Keratinocyte (primary cell): ENCODE measurements at regions not wholly inside any gene's neighbourhood (a gene's known extent, or its start where the extent isn't known, plus 50 kb on each side); places are given as distances from the start of the nearest gene placed in this dataset.
"Not testable (repeated sequence)": the region's sequence is repeated elsewhere in the genome, so short reads cannot be mapped to it uniquely, and the experiment has no call there.

Source experiments
- EZH2 ChIP-seq: IDR thresholded peaks from one replicate; pipeline ENCODE4 v1.6.1; 2012; ENCODE audit warnings: inconsistent platforms, mild to moderate bottlenecking, low read length, moderate library complexity
- TF ChIP-seq, protein P1 (sequence below), 3 experiments: IDR thresholded peaks in 1 of 3; conservative IDR thresholded peaks in 1 of 3; optimal IDR thresholded peaks in 1 of 3; 2 replicates in 2 of 3; 3 replicates in 1 of 3; pipeline versions ENCODE3 to v1.5.1; 2011; ENCODE audit warnings: low read length in 3 of 3, mild to moderate bottlenecking in 3 of 3, moderate library complexity in 2 of 3, control low read depth in 1 of 3, inconsistent platforms in 1 of 3; ENCODE audit not compliant: insufficient read depth in 2 of 3; ENCODE audit errors: extremely low read depth in 1 of 3

DNA sequence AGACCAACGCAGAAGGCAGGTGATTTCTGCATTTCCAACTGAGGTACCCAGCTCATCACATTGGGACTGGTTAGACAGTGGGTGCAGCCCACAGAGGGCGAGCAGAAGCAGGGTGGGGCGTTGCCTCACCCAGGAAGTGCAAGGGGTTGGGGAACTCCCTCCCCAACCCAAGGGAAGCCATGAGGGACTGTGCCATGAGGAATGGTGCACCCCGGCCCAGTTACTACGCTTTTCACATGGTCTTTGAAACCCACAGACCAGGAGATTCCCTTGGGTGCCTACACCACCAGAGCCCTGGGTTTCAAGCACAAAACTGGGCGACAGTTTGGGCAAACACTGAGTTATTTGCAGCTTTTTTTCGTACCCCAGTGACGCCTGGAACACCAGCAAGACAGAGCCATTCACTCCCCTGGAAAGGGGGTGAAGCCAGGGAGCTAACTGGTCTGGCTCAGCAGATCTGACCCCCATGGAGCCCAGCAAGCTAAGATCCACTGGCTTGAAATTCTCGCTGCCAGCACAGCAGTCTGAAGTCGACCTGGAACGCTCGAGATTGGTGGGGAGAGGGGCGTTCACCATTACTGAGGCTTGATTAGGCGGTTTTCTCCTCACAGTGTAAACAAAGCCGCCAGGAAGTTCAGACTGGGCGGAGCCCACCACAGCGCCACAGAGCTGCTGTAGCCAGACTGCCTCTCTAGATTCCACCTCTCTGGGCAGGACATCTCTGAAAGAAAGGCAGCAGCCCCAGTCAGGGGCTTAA is 188.7 kb downstream of the HACE1 start:
- TF ChIP-seq, protein P1, sequence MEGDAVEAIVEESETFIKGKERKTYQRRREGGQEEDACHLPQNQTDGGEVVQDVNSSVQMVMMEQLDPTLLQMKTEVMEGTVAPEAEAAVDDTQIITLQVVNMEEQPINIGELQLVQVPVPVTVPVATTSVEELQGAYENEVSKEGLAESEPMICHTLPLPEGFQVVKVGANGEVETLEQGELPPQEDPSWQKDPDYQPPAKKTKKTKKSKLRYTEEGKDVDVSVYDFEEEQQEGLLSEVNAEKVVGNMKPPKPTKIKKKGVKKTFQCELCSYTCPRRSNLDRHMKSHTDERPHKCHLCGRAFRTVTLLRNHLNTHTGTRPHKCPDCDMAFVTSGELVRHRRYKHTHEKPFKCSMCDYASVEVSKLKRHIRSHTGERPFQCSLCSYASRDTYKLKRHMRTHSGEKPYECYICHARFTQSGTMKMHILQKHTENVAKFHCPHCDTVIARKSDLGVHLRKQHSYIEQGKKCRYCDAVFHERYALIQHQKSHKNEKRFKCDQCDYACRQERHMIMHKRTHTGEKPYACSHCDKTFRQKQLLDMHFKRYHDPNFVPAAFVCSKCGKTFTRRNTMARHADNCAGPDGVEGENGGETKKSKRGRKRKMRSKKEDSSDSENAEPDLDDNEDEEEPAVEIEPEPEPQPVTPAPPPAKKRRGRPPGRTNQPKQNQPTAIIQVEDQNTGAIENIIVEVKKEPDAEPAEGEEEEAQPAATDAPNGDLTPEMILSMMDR (optimal IDR thresholded peaks at IDR 0.05 in 1 of 3, IDR thresholded peaks at IDR 0.05 in 1 of 3, conservative IDR thresholded peaks at IDR 0.05 in 1 of 3; ENCODE audit: extremely low read depth in 1 of 3, insufficient read depth in 2 of 3, low read length in 3 of 3), result not testable (repeated sequence)
- TF ChIP-seq EZH2, result not testable (repeated sequence)
